AG09319 (cell line): ENCODE measurements at regions not wholly inside any gene's neighbourhood (a gene's known extent, or its start where the extent isn't known, plus 50 kb on each side); places are given as distances from the start of the nearest gene placed in this dataset.
A peak's percentile ranks its signal among the peaks of the same experiment; 100 is the strongest.

Experiments
- DNase-seq: peaks from one replicate; pipeline ENCODE4 v3.0.0-alpha.2; 2010; ENCODE audit warnings: low read depth; ENCODE audit errors: extremely low read depth
- TF ChIP-seq, protein P1 (sequence below): IDR thresholded peaks from 2 replicates; pipeline ENCODE4 v1.5.1; 2011; ENCODE audit warnings: low read depth, mild to moderate bottlenecking, inconsistent platforms, low read length, moderate library complexity

DNA sequence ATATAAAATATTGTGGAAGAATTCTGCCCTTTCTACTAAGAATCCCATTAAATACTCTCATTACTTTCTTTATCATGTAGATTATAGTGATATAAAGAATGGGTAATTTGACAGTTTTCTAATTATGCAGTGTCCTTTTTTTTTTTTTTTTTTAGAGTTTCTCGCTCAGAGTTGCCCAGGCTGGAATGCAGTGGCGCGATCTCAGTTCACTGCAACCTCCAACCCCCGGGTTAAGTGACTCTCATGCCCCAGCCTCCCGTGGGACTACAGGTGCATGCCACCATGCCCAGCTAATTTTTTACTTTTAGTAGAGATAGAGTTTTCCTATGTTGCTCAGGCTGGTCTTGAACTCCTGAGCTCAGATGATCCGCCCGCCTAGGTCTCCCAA lies 1143.4 kb upstream of the SORCS1 start:
- TF ChIP-seq, protein P1, sequence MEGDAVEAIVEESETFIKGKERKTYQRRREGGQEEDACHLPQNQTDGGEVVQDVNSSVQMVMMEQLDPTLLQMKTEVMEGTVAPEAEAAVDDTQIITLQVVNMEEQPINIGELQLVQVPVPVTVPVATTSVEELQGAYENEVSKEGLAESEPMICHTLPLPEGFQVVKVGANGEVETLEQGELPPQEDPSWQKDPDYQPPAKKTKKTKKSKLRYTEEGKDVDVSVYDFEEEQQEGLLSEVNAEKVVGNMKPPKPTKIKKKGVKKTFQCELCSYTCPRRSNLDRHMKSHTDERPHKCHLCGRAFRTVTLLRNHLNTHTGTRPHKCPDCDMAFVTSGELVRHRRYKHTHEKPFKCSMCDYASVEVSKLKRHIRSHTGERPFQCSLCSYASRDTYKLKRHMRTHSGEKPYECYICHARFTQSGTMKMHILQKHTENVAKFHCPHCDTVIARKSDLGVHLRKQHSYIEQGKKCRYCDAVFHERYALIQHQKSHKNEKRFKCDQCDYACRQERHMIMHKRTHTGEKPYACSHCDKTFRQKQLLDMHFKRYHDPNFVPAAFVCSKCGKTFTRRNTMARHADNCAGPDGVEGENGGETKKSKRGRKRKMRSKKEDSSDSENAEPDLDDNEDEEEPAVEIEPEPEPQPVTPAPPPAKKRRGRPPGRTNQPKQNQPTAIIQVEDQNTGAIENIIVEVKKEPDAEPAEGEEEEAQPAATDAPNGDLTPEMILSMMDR = no peak
- DNase-seq = no peak

DNA sequence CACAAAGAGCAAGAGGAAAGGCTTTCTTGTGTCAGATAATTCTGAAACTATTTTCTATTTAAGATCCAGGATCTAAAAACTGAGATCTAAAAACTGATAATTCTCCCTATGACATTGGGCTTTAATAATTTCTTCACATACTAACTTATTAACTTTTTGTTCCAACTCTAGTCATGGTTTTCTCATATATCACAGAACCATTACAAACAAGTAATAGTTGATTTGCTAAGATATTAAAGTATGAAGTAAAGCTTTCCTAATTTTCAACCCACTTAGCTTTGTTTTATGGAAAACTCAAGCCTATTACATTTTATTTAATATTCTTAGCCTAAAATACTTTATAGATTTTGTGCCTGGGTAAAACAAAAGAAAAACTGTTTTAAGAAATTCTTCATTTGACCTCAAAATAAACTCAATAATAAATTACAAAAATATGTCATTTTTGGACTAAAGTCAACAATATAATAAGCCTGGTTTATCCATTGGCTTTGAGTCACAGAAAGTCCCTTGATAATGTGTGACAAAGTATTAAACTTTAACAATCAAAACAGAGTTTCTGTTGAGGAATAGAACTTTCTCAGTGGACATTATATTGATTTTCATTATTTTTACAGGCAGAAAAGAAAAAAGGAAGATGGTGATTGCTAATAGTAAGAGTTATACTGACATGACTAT lies 1142.9 kb upstream of the SORCS1 start:
- TF ChIP-seq, protein P1 = no peak
- no peak for DNase-seq

DNA sequence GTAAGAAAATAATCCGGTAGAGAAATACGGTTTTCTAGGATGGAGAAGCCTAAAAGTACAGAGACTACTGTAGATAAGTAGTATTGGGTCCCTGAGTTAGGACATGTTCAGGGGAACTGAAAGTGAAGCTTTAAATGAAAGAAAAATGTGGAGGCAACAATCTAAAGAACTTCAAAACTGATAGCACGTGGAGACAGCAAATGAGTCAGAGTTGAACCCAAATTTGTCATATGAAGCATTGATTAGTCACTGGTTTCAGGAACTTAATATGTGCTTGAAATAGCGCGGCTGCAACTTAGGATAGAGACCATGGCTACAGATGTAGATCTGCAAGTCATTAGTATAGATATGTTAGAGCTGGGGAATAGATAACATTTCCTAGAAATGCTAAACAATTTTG lies 1138.6 kb upstream of the SORCS1 start:
- DNase-seq = peak; percentile 0
- TF ChIP-seq, protein P1 = no peak

DNA sequence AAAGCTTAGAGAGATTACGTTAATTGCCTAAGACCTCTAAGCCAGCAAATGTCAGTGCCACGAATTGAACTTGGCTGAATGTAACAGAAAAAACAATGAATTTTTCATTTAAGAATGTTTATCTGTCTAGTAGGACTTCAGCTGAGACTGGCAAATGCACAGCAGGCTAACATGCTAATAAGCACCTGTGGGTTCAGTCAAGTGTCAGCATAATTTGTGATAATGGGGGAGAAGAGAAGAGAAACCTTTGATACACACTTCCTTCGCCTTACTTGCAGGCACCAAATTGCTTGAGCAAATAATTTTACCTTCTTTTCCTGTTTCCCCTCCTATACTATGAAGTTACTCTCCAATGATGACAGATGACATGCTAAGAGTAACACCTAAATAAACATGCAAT lies 1136.5 kb upstream of the SORCS1 start:
- TF ChIP-seq, protein P1 = no peak
- DNase-seq = no peak

DNA sequence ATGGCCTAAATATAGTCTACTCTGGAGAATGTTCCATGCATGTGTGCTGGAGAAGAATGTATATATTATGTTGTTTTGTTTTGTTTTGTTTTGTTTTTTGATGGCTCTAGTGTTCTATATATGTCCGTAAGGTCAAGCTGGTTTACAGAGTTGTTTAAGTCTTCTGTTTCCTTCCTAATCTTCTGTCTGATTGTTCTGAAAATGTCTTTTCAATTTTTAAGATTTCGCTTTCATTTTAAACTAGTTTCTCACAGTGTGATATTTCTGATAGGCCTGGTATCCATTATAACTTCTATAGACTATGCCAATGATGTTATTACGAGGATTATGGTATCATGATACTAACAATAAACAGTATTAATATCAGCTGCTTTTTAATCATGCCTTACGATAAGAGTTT lies 1126.3 kb upstream of the SORCS1 start:
- TF ChIP-seq, protein P1 = no peak
- no peak for DNase-seq

DNA sequence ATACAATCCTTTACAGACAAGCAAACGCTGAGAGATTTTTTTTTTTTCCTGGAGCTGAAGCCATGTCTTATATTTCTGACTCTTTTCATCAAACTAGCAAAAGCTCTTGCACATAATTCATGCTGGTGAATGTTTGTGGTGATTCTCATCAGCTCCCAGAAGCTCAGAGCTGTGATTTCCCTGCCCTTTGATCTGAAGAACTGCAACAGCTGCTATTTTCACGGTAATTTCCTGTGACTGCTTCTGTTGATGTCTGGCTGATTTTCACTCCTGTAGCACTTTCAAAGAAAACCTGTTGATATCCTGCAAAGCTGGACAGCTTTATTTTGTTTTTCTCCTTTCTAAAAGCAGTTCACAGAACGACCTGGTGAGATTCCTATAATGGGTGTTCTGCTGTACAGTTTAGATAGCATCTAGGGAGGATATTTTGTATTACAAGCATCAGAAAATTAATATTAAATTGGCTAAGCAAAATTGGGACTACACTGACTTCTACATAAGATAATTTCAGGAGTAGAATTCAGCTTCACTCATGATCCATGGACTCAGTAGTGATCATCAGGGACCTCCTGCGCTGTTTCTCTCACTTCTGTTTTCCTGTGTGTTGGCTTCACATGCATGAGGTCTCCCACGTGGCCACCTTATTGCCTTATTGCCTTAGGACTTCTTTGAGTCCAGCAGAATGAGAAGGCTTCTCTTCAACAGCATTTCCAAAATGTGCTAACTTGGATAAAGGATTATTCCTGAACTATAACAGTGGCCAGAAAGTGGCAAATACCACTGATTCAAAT lies 1111.6 kb upstream of the SORCS1 start:
- no peak for DNase-seq
- TF ChIP-seq, protein P1 = no peak

DNA sequence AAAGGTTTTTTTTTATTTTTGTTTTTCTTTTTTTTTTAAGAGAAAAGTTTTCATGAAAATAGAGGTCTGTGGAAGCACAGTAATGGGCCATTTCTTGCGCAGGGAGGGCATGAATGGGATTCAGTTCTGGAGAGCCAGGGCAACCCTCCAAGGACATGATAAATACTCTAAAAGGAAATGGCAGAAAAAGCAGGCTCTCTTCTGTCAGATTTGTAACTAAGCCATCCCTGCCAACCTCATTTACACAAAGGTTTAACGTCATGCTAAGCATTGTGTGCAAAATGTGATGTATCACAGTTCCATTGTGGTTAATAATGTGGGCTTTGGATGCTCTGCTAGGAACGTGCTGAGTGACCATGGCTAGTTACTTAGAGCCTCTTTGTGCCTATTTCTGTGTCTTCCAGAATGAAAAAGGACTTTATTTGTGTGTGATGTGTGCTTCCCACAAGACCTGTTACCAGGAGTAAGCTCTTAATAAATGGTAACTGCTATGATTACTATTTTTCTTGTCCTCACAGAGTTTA lies 1095.9 kb upstream of the SORCS1 start:
- TF ChIP-seq, protein P1 = no peak
- DNase-seq = no peak
